GM18511 (cell line): ENCODE measurements at regions not wholly inside any gene's neighbourhood (a gene's known extent, or its start where the extent isn't known, plus 50 kb on each side); places are given as distances from the start of the nearest gene placed in this dataset.
"Not testable (repeated sequence)": the region's sequence is repeated elsewhere in the genome, so short reads cannot be mapped to it uniquely, and the experiment has no call there.

Source experiments
- ATAC-seq: cut with Tn5 transposase; IDR thresholded peaks from one replicate; pipeline ENCODE4 v1.9.1; 2021; ENCODE audit warnings: mild to moderate bottlenecking, moderate library complexity; ENCODE audit not compliant: unreplicated experiment

DNA sequence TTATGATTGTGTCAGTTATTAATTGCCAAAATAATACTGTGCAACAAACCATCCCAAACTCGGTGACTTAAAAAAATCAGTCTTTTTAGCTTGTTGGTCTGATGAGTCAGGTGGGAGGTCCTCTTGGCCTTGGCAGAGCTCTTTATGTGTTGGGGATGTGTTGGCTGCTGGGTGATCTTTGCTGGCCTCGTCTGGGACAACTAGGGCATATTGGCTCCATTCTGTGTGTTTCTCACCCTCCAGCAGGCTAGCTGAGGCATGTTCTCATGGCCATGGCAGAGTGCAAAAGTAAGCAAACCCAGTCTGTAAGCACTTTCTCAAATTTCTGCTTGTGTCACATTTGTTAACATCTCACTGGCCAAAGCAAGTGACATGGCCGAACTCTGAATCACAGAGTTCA lies 251.6 kb downstream of the RPLP1 start:
- no peak for ATAC-seq

- ATAC-seq, result no peak
Measured at GRCh38 chr15:69704700-69705099, 252.1 kb downstream of the RPLP1 start.

- no peak for ATAC-seq
Measured at GRCh38 chr15:69706353-69707097, 253.9 kb downstream of the RPLP1 start.

GRCh38 chr15:69707241-69707640 lies 254.6 kb downstream of the RPLP1 start:
- not testable (repeated sequence) for ATAC-seq

- not testable (repeated sequence) for ATAC-seq
Measured at GRCh38 chr15:69708436-69709122, 256.0 kb downstream of the RPLP1 start.

DNA sequence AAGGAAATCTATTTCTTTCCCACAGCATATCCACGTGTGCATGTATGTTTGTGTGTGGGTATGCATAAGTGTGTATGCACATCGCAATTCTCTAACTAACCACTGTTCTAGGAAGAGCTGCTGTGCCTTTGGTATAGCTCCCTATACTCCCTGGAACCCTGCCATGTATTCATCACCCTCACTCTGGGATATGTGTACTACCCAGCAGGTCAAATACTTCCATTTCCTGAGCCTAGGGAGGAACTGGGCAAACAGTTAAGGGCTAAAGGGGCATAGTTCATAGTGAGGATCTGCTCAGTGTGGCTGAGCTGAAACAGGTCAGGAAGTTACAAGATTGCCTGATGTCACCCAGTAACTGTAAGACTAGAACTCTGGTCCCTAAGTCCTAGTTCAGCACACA lies 260.4 kb downstream of the RPLP1 start:
- ATAC-seq, result no peak

DNA sequence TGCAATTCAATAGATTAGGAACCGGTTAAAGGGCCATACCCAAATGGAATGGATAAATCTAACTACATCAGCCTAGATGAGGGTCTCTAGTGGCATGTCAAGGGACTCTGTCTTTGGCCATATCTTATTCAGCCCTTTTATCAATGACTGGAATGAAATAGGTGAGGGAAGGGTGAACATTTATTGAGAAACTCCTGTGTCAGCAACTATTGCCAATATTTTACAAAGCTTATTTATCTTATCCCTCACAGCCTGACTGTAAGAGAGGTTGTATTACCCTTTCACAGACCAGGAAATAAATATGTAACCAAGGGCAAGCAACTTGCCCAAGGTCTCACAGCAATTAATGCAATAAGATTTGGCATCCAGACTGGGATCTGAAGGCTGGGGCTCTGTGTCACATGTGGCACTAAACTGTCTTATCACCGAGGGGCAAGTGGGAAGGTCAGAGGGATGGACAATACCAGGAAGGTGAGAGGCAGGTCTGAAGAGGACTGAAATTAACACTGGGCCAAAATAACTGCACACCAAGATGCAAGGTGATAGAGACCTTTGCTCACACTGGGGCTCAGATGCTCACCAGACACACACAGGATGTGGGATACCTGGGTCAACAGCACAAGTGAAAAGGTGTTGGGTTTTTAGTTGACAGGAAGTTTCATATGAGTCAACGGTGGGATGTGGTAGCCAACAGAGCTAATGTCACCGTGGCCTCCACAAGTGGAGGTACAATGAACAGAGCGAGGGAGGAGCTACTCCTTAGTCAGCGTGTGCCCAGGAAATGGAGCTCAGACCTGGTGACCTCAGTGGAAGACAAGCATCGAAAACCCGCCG lies 261.3 kb downstream of the RPLP1 start:
- ATAC-seq, result peak; percentile 97

DNA sequence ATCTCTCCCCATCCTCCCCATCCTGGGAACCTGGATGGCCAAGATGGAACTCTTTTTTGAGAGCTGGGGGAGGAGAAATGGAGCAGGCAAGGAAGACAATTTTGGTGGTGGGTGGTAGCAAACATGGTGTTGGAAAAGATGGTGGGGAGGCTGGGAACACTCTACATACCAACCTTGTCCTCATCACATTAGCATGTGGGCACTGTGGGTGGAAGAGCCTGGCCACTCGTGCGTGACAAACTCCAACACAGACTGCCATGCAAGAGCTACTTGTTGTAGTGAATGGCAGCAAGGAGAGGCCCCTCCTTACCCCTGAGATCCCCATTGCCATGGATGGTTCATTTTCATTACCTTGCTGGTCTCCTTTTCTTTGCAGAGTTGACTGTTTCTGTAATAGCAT lies 262.6 kb downstream of the RPLP1 start:
- no peak for ATAC-seq

DNA sequence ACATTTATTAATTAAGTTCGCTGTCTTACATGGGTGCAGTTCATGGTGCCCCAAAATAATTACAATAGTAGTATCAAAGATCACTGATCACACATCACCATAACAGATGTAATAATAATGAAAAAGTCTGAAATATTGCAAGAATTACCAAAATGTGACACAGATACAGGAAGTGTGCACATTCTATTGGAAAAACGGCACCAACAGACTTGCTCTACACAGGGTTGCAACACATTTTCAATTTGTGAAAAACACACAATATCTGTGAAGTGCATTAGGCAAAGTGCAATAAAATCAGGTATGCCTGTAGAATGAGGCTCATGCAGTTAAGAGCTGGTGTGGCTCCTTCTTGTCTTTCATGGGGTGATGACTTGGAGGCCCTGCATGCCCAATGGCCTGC lies 265.8 kb downstream of the RPLP1 start:
- ATAC-seq, result no peak

DNA sequence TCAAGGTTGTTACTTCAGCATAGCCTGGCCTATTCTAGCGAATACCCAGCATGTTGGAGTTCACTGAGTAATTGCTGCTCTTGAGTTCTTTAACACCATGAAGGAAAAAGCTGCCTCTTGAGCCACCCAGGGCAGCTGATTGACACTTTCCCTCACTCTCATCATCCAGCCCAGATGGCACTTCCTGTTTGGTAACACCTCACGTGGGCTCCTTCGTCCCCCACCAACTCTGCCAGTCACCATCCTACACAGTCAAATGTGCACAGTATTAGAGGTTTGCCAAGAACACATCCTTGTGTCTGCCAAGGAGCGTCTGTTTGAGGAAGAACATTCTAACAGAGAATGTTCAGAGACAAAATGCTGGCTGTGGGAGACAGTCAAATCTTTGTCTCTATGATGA lies 266.3 kb downstream of the RPLP1 start:
- no peak for ATAC-seq

- no peak for ATAC-seq
Measured at GRCh38 chr15:69719527-69720240, 267.1 kb downstream of the RPLP1 start.

DNA sequence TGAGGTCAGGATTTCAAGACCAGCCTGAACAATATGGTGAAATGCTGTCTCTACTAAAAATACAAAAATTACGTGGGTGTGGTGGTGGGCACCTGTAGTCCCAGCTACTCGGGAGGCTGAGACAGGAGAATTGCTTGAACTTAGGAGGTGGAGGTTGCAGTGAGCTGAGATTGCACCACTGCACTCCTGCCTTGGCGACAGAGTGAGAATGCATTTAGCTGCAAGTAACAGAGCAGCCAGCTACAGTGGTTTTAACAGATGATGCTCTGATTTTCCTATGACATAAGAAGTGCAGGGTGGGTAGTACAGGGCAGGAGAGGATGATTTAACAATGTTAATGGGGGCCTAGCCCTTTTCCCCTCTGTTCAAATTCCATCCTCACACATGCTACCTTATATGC lies 267.9 kb downstream of the RPLP1 start:
- no peak for ATAC-seq

DNA sequence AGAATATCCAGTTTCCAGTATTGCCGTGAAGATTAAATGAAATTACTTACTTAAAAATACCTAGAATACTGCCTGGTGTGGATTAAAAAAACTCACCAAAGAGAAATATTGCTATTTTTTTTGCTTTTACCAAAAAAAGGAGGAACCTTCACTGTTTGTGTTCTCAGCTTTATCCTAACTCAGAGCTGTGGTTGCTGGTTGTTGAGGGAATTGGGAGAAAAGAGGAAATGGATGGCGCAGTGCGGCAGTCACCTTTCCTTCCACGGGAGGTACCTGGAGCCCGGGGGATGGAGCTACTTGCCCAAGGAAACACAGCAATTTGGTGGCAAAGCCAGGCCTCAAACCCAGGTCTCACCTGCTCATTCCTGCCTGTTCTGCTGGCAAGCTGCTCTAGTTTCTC lies 270.3 kb downstream of the RPLP1 start:
- ATAC-seq, result no peak

GRCh38 chr15:69723404-69724096 lies 270.9 kb downstream of the RPLP1 start:
- ATAC-seq, result no peak

- ATAC-seq, result no peak
Measured at GRCh38 chr15:69724333-69724732, 271.7 kb downstream of the RPLP1 start.

DNA sequence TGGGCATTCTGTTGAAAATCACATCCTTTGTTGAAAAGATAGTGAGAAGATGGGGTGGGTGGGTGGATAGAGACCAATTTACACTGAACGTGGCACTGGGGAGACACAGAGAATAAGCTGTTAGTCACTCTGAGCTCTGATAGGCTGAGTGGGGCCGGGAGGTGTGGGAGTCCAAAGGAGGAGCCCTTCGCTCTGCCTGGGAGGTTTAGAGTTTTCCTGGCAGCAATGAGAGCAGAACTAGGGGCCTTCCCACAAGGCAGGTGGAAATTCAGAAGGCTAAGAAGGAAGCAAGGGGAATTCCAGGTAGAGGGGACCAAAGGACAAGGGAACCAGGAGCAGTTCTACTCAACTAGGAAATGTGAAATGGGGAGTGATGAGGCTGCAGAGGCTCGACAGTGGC lies 272.7 kb downstream of the RPLP1 start:
- no peak for ATAC-seq

DNA sequence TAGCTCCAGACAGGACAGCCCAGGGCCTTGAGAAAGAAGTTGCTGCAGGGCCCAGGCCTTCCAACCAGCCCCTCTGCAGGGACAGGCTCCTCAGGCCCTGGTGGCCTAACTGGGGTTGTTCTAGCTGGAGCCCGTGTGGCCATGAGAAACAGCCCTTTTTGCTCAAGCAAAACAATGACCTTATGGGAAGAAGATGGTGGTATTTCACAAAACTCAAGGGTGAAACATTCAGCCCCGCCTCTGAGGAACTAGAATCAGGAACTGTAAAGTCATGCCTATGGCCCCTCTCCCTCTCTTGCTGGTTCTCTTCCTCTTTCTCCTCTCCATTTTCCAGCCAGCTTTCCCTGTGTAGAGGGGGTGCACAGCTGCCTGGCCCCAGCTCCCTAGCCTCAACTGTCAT lies 273.3 kb downstream of the RPLP1 start:
- no peak for ATAC-seq

DNA sequence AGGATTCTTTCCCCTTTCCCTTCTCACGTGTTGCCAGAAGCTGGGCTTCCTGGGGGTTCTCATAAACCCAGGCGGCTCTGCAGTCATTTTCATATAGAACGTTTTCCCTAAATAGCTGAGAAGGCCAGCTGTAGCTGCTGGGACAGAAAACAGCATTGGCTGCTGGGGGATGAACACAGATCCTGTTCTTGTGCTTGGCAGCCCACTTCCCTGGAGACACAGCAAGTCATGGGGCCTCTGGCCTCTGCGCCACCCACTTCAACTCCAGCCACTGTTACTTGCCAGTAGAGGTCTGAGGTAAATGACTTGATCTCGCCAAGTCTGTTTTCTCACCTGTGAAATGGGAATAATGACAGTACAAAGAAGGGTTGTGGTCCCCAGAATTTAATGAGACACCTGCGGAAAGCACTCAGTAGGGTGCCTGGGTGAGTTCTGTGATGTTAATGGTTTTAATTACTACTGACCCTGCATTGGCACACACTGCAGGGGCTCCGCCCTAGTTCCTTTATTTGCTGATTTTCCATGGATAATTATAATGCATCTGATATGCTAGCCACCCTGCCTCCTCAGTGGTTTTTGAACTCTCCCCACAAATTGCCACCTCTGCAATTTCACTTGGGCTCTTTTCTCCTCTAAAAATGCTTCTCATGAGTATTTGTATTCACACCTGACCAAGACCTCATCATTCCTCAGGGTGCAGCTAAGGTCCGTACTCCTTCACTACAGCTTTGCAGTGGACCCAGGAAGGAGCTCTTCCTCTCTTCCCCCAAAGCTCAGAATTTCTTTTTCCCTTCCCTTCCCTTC lies 274.7 kb downstream of the RPLP1 start:
- no peak for ATAC-seq

GRCh38 chr15:69729167-69729748 lies 276.6 kb downstream of the RPLP1 start:
- ATAC-seq, result no peak
